ENCODE measurements at regions not wholly inside any gene's neighbourhood (a gene's known extent, or its start where the extent isn't known, plus 50 kb on each side); places are given as distances from the start of the nearest gene placed in this dataset.

DNA sequence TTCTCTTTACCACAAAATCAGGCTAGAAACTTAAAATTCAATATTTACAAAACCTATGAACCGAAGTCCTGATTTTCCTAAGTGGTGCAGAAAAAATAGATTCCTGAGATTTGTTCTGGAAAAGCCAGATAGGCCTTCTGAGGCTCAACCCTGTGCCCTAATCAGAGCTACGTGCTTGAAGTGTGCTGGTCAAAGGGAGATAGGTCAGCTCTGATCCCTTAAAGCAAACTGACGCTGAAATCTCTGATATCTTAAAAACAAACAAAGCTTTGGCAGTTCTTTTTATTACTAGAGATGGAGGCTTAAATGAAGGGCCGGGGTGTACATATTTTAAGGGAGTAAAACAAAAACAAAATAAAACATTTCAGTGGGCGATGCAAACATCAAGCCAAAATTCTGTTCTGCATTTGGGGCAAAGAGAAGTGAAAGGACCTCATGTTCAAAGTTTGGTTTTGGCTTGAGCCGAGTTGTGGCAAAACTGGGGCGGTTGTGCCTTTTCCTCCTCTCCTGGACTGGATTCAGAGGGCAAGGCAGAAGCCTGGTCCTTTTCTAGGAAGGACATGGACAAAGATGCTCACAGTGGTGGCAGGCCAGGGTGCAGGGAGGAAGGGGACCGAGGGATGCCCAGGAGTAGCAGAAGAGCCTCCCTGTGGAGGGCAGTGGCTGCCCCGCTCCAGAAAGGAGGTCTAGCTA is 295.0 kb downstream of the CDCA7 start:
- DNase-seq, result no peak

DNA sequence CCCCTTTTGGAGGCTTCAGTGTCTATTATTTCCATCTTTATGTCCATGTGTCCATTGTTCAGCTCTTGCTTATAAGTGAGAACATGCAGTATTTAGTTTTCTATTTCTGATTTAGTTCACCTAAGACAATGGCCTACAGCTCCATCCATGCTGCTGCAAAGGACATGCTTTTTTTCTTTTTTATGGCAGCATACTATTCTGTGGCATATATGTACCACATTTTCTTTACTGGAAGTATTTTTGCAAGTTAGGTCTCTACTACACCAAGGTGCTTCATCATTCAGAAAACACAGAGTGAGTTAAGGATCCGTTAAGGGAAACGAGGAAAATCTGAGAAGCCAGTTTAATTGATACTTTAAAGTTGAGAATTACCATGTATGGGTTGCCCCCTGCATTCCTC is 297.2 kb downstream of the CDCA7 start:
- DNase-seq, result no peak

DNA sequence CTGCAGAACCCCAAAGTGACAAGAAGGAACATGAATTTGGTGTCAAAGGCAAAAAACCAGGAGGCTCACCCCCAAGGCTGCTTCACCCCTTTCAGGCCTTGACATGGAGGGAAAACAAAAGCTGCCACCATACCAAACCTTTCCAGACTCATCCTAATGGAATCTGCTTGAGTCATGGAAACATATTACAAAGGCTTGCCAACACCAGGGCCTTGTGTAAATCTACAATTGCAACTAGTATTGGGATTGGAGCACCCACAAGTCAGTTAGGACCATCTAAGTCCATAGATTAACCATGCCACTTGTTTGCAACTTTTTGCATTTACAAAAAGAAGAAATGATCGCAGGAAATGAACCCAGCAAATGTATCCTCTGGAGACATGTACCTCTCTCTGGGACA is 297.6 kb downstream of the CDCA7 start:
- DNase-seq, result no peak

DNA sequence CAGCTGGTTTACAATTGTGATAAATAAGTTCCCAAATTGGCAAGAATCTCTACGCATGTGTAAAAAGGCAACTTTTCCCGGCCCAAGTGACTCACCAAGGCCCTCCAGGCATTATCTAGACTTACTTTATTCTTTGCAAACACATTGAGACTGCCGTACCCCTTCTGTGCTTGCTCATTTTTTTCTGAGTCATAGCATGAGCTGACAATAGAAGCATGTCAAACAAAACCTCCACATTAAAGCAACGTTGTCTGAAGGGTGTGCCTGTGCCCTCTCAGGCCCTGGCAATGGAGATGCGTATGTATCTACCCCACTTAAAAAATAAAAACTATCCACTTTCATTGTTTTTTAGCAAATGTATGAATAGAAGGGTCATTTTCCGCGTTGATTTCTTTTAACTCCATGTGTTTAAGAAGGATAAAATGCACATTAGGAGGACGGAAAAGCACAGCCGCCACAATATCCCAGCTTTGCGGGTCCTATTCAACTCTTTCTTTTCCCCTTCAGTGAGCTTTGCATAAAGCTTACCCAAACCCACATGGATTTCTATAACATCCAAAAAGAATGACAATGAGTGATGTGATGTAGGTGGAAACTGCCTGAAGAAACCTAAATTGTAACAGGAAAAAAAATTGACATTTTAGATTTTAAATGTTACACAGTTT is 298.2 kb downstream of the CDCA7 start:
- DNase-seq, result no peak

DNA sequence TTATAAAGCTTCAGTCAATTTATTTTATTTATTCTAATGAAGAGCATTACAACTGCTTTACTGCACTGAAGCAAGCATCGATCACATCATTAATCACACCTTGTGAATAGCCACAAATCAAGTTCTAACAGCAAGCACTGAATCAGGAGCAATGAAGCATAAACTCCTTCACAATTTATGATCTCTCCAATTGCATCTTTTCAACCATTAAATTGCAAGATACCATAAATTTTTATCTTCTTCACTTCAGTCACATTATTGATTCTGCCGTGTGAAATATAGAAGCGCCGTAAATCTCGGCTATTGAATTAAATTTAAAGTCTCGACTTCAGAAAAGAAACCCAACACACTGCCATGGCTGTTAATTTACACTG is 298.7 kb downstream of the CDCA7 start:
- DNase-seq, result no peak

DNA sequence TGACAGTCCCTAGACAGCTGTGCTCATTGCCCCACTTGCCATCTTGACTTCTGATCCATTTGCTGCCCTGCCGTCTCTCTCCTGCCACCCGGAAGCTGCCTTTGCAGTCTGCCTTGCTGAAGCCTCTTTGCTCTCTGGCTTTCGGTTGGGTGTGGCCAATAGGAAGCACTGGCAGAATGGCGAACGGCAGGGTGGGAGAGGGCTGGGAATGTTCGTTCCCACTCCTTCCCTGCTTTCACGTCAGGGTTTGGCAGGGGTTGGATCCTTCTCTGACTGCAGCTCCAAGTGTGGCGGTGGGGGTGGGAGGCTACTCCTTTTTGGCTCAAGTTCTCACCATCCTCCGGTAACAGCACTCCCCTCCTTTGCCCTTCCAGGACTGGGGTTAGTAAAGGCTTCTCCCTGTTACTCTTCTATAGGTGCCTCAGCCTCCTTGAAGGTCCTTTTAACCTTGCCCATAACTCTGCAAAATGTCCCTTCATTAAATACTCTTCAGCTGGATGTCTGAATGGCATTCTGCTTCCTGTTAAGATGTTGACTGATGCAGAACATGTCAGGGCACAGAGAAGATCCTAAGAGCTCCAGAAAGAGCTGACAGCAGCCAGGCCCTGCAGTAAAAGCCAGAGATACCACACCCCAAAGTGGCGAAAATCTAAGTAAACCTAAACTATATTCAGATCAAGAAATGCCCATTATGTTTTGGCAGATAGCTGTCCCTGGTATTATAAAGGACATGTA is 299.7 kb downstream of the CDCA7 start:
- DNase-seq, result no peak

DNA sequence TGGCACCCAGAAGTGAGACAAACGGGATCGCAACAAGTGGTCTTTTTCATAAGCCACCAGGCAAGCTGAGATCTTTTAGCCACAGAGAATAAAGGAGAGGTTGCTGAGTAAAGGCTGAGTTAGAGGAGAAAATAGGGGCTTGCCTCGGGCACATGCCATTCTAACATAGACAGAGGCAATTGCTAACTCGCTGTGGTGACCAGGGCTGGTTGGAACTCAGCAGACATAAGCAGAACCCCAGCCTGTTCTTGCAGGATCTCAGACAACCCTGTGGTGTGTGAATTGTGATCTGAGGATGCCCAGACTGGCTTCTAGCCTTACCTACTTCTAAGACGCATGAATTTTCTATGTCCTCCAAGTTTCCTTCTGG is 300.2 kb downstream of the CDCA7 start:
- no peak for DNase-seq

DNA sequence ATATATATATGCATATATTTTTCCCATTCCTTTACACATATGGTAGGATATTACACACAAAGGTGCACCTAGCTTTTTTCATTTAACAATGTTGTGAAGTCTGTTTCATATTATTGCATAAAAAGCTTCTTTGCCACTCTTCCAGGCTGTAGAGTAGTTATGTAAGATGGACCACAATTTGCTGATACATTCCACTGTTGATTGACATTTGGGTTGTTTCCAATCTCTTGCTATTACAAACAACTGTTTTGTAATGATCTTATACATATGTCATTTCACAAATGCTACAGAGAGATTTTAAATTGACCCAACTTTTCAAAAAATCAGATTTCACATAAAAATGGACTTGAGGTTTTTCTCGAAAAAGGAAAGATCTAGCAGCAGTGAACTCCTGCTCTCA is 301.4 kb downstream of the CDCA7 start:
- no peak for DNase-seq

DNA sequence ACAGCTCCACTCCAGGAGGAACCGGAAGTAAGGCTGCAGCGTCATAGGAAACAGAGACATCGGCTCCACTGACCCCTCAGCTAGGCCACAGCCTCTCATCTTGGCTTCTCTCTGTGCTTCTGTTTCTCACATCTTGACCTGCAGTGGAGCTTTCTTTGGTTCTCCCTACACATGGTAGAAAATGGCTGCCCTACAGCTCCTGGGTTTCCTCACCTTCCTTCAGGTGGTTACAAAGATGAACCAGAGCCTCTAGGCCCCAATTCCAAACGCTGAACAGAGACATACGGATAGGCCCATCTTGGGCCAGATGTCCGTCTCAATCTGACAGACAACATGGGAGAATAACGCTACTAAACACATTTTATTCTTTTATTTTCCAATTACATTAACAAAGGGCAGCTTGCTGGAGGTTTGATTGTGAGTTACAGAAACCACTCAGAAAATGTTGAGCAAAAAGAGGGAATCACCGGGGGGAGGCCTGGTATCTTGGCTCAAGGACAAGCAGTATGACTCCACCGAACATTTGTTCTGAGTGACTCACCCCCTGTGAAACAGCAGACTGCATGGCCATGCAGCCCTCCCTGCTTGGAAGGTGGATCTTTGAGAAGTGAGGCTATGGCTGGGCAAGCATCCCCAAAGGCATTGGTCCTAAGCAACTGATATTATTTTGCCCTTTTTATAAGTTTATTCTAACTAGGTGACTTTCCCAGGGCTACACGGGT is 303.5 kb downstream of the CDCA7 start:
- no peak for DNase-seq

DNA sequence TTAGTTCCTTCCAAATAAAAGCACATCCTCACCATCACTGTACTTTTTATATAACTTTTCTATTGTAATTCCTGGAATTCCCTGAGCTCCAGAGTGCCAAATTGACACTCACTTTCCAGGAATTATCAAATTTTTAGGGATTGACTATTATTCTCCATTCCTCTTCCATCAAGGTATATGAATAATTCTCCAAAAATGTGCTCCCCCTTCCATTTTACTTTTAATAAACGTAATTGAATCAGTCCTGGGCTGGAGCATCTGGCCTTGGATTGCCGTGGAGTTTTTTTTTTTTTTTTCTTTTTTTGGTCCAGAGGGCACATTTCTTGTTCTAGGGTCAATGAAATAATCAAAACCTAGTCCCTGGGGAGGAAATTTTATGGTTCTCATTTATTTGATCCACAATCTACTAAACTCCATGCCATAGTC is 304.3 kb downstream of the CDCA7 start:
- no peak for DNase-seq

DNA sequence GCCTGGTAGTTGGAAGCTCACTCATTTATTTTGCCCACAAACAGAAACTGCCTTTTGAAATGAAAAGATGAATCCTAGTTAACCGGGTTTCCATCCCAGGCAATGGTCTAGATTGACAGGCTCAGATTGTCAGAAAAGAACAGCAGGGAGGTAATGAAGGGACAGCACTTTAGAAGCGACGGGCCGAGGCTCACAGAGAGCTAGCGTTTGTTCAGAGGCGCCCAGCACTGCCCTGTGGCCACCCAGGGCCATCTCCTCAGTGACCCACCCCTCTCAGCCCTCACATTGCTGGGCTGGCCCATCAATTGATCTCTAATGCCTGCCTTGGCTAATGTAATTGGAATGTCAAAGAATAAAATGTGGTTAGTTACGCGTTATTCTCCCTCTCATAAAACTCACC is 304.8 kb downstream of the CDCA7 start:
- DNase-seq, result no peak

DNA sequence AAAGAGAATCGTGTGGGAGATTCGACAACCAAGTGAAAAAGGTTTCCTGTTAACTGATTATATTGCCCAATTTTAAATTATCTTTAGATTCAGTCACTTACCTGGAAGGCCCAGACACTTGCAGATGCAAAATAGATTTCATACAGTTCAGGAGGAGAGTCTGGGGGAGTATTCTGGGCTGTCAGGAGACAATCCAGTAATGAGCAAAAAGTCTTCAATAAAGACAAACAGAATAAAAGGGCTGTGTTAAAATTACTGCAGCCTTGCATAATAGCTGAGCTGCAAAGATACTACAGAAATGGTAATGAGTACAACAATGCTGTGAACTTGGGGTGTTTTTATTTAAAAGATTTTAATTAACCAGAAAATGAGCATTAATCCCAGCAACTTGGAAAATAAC is 303.6 kb downstream of the SP3 start:
- no peak for DNase-seq

DNA sequence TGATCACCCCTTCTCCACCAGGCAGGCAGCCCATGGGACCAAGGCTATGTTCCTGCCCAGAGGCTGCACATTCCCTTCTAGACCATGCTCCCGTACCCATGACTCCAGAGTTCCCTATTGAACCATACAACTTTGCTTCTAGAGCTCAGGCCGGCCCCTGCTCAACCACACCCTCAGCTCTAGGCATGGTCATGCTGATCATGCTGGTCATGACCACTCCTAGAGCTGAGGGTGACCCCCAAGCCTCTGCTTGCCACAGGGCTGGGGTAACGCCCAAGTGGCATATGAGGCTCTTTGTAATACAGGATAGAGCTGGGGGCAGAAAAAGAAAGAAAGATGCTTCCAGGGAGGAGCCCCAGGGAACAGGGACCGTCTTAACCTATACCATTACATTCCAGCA is 301.8 kb downstream of the SP3 start:
- no peak for DNase-seq

DNA sequence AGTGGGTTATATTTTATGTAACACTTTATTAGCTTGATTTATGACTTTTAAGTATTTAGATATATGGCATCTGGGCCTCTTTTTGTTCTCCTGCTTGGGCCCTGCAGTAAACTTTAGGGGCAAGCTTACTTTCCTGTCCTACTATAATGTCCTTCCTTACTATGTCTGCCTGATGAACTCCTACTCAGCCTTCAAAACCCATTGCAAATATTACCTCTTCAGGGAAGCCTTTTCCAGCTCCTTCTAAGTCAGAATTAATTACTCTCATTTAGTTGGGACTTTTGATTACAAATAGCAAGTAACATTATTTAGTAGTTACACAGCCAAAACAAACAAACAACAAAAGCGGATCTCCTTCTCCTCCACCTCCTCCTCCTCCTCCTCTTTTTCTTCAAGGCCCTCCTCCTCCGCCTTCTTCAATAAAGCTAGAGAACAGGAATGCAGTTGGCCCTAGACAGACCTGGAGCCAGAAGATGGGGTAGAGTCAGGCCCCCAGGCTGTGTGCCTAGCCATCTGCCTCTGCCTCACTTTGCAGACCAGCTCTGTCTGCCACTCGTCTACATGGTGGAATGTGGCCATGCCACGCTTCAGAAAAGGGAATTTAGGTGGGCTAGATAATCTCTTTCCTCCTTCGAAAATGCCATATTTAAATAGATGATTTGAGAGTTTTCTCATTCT is 301.2 kb downstream of the SP3 start:
- no peak for DNase-seq

DNA sequence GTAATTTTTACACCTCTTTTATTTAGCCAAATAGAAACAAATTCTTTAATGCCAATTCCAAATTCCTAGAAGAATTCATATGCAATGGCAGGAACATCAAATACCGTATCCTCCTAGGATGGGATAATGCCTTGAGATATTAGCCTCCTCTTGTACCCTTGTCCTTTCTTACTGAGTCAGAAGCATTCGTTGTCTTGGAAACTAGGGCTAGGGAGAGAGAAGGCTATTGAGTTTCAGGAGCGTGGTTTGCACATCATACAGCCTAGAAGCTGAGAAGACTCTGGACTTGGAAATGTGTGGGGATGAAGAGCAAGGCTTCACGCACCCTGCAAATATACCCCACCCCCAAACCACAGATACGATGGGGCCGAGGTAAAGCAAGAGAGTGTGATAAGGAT is 300.7 kb downstream of the SP3 start:
- no peak for DNase-seq

DNA sequence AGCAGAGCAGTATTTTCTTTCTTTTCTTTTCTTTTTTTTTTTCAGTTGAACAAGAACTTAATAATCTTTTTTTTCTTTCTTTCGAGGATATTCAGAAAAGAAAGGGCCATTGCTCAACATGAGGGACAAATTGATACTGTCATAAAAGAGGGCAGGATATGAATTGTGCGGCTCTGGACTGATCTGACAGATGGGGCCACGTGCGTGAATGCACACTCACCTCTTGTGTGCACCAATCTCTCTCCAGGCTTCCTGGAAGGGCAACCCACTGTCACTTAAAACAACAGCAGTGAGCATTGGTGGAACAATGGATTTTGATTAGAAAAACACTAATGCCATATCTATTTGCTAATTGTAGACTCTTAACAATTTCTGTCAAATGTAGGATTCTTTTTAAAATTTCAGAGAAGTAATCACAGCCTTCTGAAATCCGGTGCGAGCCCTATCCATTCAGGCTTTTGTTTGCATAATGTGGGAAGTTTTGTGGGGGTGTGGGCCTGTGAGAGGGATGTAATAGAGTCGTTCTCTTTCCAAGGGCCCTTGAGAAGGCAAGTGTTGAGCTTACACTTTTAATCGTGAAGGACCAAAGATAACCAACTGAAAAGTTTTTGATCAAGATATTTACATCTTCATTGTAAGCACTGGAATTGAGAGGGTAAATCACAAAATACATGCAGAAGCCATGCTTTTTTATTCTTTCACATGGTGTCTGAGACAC is 298.8 kb downstream of the SP3 start:
- DNase-seq, result no peak

DNA sequence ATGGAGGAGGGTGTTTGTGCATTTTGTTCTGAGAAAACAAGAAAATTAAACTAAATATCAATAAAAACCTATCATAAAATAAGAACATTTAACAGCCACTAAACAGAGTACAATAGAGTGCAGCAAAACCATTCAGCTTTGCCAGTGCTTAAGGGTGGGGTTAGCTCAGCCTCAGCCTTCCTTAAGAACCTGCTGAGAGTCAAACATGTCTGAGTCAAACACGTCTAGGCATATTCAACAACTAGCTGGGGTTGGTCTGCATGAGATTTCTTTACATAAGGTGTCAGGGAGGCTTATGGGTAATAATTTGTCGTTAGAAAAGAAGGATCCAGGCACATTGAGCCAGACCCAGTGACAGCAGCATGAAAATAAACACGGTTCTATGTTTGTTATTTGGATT is 298.2 kb downstream of the SP3 start:
- DNase-seq, result no peak

DNA sequence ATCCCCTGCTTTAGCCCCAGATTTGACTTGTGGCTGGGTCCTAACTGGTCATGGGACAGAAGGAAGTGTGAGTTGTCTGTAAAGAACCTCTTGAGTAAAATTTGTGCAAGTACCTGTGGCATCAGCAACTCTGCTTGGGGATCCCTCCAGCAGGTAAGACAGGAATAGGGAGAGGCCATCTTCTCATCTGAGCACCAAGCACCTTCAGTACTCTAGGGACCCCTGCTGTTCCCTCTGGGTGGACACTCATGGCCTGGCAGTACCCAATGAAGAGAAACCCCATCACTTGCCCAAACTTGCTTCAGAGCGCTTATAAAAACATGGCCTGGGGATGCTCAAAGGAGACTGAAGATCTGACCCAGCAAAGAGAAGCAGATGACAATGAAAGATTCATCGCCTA is 297.8 kb downstream of the SP3 start:
- DNase-seq, result no peak

DNA sequence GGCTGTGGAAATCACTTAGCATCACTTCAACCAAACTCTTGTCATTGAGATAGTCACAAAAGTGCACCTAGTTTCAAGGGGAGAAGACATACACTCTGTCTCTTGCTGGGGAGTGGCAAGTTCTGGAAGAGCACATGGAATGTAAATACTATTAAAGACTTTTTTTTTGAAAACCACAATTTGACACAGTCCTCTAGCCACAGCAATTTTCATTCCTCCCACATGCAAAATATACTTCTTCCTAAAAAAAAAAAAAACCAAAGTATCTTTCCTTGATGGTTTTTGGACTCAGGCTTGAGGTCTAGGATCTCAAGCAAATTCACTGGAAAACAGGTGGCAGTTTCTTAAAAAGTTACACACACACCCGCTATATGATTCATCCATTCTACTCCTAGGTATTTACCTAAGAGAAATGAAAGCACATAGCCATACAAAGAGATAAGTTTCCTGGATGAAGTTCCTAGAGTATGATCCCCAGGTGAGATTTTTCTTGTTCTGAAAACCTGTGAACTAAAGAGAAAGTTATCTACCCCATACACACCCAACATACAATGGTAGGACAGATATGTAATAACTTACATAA is 295.8 kb downstream of the SP3 start:
- DNase-seq, result no peak

DNA sequence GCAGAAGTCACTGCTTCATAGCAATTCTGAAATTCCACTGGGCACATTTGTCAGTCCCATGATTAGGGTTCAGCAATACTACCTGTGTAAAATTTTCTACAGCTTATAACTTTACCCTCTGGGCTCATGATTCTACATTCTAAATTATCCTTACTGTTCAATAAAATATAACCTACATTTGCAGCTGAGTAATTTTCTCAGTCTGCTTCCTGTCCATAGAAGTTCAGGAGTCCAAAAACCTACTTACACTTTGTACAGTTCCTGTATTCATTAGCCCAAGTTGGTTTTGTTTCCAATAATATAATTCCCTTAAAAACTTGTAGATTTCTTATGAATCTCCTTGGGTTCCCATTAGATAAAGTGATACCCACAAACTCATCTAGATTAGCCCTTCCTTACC is 295.3 kb downstream of the SP3 start:
- no peak for DNase-seq

DNA sequence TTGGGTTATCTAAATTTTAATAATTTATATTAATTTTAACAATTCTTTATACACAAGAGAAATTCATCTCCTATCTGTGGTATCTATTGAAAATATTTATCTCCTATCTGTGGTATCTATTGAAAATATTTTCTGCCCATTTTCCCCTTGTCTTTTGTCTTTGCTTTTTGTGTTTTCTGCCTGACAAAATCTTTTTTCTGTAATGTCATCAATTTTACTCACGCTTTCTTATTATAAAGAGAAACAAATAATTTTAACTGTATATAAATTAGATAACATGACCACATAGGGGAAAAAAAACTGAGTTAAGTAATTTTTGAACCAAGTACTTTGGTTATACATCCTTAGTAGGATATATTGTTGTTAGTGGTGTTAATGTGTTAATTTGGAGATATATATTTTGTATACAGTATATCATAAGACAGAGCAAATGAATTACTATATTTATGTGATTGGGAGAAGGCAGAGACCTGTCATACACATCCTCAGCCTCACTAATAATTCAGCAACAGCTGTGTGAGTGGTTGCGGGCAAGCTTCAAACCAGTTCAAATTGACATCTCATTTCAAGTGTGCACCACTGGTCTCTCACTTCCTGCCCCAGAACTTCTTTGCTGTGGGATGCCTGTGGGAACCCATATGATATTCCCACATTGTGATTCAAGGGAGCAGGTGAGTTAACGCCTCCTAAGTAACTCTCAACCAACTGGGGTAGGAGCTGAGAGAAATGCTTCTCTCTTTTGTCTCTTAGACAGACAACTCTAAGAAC is 292.4 kb downstream of the SP3 start:
- DNase-seq, result no peak
